HG03025 (cell line): ENCODE measurements at regions not wholly inside any gene's neighbourhood (a gene's known extent, or its start where the extent isn't known, plus 50 kb on each side); places are given as distances from the start of the nearest gene placed in this dataset.
"Not testable (repeated sequence)": the region's sequence is repeated elsewhere in the genome, so short reads cannot be mapped to it uniquely, and the experiment has no call there.

ENCODE experiments used
- ATAC-seq: cut with Tn5 transposase; IDR thresholded peaks from one replicate; pipeline ENCODE4 v1.9.1; 2021; ENCODE audit warnings: mild to moderate bottlenecking, moderate library complexity; ENCODE audit not compliant: unreplicated experiment, low FRiP score

DNA sequence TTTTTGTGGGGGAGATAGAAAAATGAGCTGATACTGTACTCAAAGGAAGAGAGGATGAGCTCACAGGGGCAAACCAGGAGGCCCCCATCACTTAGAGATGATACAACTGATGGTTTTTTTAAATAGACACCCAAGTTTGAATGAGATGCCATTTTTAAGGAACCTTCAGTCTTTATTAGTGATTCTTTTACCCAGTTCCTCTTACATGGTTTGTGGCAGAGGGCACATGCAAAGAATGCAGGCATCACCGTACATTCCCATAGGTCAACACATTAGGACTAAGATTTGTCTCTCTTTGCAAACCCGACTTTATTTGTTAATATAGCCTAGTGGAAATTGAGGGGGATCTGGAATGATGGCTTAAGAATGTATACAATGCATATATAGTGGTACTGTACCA lies 250.9 kb downstream of the ASXL3 start:
- ATAC-seq: no peak

- no peak for ATAC-seq
Measured at GRCh38 chr18:33826151-33826550, 248.1 kb downstream of the ASXL3 start.

DNA sequence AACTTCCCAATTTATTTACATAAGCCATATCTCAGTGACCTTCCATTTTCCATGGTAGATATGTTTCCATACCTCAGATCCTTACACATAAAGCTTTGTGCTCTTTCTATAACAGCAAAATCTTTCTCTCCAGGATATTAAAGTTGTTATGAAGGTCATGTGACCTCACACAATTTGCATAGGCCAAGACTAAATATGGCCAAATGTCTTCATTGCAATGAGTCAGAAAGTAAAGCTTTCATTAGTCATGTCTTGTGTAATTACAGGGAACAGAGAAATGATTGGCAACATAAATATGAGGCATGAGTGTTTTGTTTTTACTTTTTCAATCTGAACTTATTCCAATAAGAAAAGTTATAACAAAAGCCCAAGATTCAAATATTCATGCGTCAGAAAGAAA lies 243.5 kb downstream of the ASXL3 start:
- no peak for ATAC-seq

- ATAC-seq: no peak
Measured at GRCh38 chr18:33820517-33821371, 242.7 kb downstream of the ASXL3 start.

DNA sequence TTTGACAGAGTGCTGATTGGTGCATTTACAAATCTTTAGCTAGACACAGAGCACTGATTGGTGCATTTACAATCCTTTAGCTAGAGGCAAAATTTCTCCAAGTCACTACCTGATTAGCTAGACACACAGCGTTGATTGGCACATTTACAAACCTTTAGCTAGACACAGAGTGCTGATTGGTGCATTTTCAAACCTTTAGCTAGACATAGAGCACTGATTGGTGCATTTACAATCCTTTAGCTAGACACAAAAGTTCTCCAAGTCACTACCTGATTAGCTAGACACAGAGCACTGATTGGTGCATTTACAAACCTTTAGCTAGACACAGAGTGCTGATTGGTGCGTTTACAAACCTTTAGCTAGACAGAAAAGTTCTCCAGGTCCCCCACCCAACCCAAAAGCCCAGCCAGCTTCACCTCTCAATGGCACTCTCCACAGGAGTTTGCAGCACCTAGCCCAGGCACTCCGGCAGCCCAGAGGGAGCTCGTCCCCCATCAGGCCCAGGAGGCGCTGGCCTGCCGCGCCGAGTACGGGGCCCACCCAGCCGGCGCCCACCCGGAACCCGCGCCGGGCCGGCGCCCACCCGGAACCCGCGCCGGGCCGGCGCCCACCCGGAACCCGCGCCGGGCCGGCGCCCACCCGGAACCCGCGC lies 241.8 kb downstream of the ASXL3 start:
- not testable (repeated sequence) for ATAC-seq

DNA sequence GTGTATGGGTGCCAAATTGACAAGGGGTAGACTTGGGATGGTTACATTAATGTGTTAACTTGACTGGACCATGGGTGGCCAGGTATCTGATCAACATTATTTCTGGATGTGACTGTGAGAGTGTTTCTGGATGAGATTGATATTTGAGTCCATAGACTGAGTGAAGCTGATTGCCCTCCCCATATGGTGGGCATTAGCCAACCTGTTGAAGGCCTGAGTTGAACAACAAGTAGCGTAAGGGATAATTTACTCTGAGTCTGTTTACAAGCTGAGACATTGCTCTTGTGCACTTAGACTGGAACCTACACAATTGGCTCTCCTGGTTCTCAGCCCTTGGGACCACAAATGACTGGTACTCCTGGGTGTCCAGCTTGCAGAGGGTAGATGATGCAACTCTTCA lies 240.1 kb downstream of the ASXL3 start:
- no peak for ATAC-seq

GRCh38 chr18:33817096-33817495 lies 239.1 kb downstream of the ASXL3 start:
- no peak for ATAC-seq

DNA sequence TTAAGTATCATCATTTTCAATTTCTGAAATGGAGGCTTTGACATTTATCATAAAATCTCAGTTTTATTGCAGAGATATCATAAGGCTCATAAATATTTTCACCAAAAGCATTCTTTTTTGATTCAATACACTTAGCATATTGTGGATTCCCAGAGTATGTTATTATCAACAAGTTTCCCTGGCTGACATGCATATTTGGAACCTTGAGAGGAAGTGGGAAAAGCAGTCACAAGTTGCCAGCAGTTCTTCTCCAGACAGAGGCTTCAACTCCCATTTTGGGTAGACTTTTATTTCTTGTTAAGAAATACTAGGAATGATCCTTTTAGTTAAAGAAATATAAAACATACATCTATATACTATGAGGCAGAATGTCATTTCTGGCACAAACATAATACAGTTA lies 236.5 kb downstream of the ASXL3 start:
- no peak for ATAC-seq

DNA sequence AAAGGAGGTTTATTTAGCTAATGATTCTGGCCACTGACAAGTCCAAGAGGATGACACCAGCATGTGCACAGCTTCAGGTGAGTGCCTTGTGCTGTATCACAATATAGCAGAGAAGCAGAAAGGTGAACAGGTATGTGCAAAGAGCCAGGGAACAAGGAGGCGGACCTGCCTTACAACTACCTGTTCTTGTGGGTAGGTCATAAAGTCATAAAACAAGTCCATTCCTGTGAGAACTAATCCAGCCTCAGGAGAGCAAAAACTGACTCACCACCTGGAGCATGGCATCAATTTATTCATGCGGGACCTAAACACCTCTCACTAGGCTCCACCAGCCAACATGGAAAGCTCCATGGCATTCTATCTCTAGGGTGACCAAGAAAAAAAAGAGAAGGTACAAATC lies 234.2 kb downstream of the ASXL3 start:
- ATAC-seq: no peak

GRCh38 chr18:33805592-33805991 lies 227.6 kb downstream of the ASXL3 start:
- no peak for ATAC-seq

DNA sequence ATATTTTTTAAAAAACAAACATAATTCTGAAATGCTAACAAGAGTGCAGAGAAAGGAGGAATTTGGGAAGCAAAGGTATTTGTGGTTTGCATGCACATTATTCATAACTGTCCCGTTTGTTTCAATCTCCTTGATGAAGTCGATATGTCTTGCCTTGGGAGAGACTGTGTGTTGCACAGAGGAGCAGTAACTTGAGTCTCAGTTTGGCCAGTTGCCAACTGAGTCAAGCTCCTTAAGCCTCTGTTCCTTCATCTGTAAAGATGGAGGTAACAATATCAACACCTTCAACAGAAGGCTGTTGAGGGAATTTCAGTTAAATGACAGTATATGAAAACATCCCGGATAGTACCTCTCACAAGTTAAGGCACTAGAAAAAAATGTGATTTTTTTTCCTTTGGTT lies 226.2 kb downstream of the ASXL3 start:
- no peak for ATAC-seq

GRCh38 chr18:33803636-33804035 lies 225.6 kb downstream of the ASXL3 start:
- ATAC-seq: no peak

DNA sequence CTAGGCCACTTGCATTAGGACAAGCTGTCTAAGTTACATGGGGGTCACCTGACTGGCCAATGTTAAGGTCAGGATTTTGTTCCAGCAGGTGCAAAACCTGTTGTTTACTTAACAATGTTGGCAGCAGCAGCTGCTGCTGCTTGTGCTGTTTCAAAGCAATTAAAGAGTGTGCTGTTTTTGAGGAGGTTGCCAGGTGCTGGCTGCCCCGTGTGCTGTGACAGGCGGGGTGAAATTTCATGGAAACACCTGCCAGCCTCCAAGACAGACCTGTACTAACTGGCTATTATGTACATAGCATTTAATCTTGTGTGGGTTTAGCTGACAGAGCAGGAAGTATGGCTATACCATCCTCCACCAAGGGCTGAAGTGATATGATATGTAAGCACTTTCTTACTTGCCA lies 224.9 kb downstream of the ASXL3 start:
- ATAC-seq: no peak
